Keratinocyte (primary cell): ENCODE measurements at regions not wholly inside any gene's neighbourhood (a gene's known extent, or its start where the extent isn't known, plus 50 kb on each side); places are given as distances from the start of the nearest gene placed in this dataset.

ENCODE experiments used
- DNase-seq: peaks from one replicate; pipeline ENCODE4 v3.0.0-alpha.2; 2011; ENCODE audit warnings: low read depth, missing footprints, low spot score
- FAIRE-seq: peaks from 2 replicates; lab custom pipeline; 2011; peaks lifted over from hg19 to GRCh38; lab: Jason Lieb, UNC
- H2AFZ ChIP-seq: 2 replicates; pipeline ENCODE4 v1.6.0; 2012; ENCODE audit warnings: low read length, control low read depth, inconsistent platforms; ENCODE audit not compliant: control insufficient read depth
- H3K27ac ChIP-seq: 2 replicates; pipeline ENCODE4 v1.5.1; 2011; ENCODE audit warnings: low read length; ENCODE audit not compliant: control insufficient read depth, insufficient read depth
- H3K27me3 ChIP-seq: 3 replicates; pipeline ENCODE4 v1.6.0; 2011; ENCODE audit warnings: low read length; ENCODE audit not compliant: control insufficient read depth, insufficient read depth; ENCODE audit errors: extremely low read depth
- H3K36me3 ChIP-seq, 2 experiments: 2 replicates in 1 of 2; 3 replicates in 1 of 2; pipeline ENCODE4 v1.5.1; 2011; ENCODE audit warnings: low read length in 2 of 2, mild to moderate bottlenecking in 1 of 2; ENCODE audit not compliant: control insufficient read depth in 2 of 2, insufficient read depth in 2 of 2; ENCODE audit errors: extremely low read depth in 1 of 2
- H3K4me1 ChIP-seq: 3 replicates; pipeline ENCODE4 v1.5.1; 2011; ENCODE audit warnings: low read length; ENCODE audit not compliant: control insufficient read depth, insufficient read depth; ENCODE audit errors: extremely low read depth
- H3K4me2 ChIP-seq: 3 replicates; pipeline ENCODE4 v1.6.0; 2011; ENCODE audit warnings: low read depth, low read length; ENCODE audit not compliant: control insufficient read depth, insufficient read depth; ENCODE audit errors: extremely low read depth
- H3K4me3 ChIP-seq, 3 experiments: fragments of 200-600 bp in 1 of 3; sonication (generic) in 1 of 3; 2 replicates in 2 of 3; 3 replicates in 1 of 3; pipeline ENCODE4 v1.5.1; 2011 to 2016; ENCODE audit warnings: low read length in 3 of 3, mild to moderate bottlenecking in 3 of 3, control low read depth in 2 of 3, inconsistent platforms in 1 of 3, low read depth in 1 of 3, mixed read lengths in 1 of 3, mixed run types in 1 of 3, moderate library complexity in 1 of 3; ENCODE audit not compliant: control insufficient read depth in 2 of 3, insufficient read depth in 2 of 3; ENCODE audit errors: extremely low read depth in 1 of 3
- H3K79me2 ChIP-seq: 2 replicates; pipeline ENCODE4 v1.6.0; 2012; ENCODE audit warnings: low read length; ENCODE audit not compliant: control insufficient read depth, insufficient read depth
- H3K9ac ChIP-seq: 3 replicates; pipeline ENCODE4 v1.6.0; 2011; ENCODE audit warnings: low read length; ENCODE audit not compliant: control insufficient read depth, insufficient read depth; ENCODE audit errors: extremely low read depth
- H3K9me1 ChIP-seq: 3 replicates; pipeline ENCODE4 v1.6.0; 2011; ENCODE audit warnings: low read length; ENCODE audit not compliant: control insufficient read depth, insufficient read depth; ENCODE audit errors: extremely low read depth
- H3K9me3 ChIP-seq: 2 replicates; pipeline ENCODE4 v1.5.1; 2012; ENCODE audit warnings: low read depth, low read length; ENCODE audit not compliant: control insufficient read depth
- H4K20me1 ChIP-seq: 3 replicates; pipeline ENCODE4 v1.6.0; 2011; ENCODE audit warnings: low read length; ENCODE audit not compliant: control insufficient read depth, insufficient read depth; ENCODE audit errors: extremely low read depth
- CTCF ChIP-seq, 3 experiments: IDR thresholded peaks in 1 of 3; conservative IDR thresholded peaks in 1 of 3; optimal IDR thresholded peaks in 1 of 3; 2 replicates in 2 of 3; 3 replicates in 1 of 3; pipeline versions ENCODE3 to v1.5.1; 2011; ENCODE audit warnings: low read length in 3 of 3, mild to moderate bottlenecking in 3 of 3, moderate library complexity in 2 of 3, control low read depth in 1 of 3, inconsistent platforms in 1 of 3; ENCODE audit not compliant: insufficient read depth in 2 of 3; ENCODE audit errors: extremely low read depth in 1 of 3
- EZH2 ChIP-seq: IDR thresholded peaks from one replicate; pipeline ENCODE4 v1.6.1; 2012; ENCODE audit warnings: inconsistent platforms, mild to moderate bottlenecking, low read length, moderate library complexity
- dilution Hi-C: fragments of 300-500 bp; cut with MboI; formaldehyde crosslinking; loops from one replicate; pipeline ENCODE4 v1.7.0; 2020; ENCODE audit warnings: low sequenced_read_pairs; ENCODE audit not compliant: extremely low pct_ligation_motif_present

- no peak overlapping the region for H3K27ac ChIP-seq
- H2AFZ ChIP-seq, result no peak overlapping the region
- no peaks in the 10 kb centered on the region for H4K20me1 ChIP-seq
- DNase-seq (no peak), FAIRE-seq (no peak)
- no peaks in the 10 kb centered on the region for H3K4me1 ChIP-seq
- no peaks in the 10 kb centered on the region for H3K9me3 ChIP-seq
- no peaks in the 10 kb centered on the region for H3K9me1 ChIP-seq
- H3K36me3 ChIP-seq, result no peaks in the 10 kb centered on the region
- no peaks in the 10 kb centered on the region for H3K79me2 ChIP-seq
- H3K27me3 ChIP-seq, result no peaks in the 10 kb centered on the region
- H3K9ac ChIP-seq, result no peak overlapping the region
- dilution Hi-C loops, result no loop called here
- TF ChIP-seq CTCF (optimal IDR thresholded peaks at IDR 0.05 in 1 of 3, IDR thresholded peaks at IDR 0.05 in 1 of 3, conservative IDR thresholded peaks at IDR 0.05 in 1 of 3; ENCODE audit: extremely low read depth in 1 of 3, insufficient read depth in 2 of 3, low read length in 3 of 3) (no peak), EZH2 (no peak)
- no peak overlapping the region for H3K4me2 ChIP-seq
- H3K4me3 ChIP-seq, result no peak overlapping the region
These were observed 531.8 kb upstream of the CDH5 start for GRCh38 chr16:65834688-65835087.

DNA sequence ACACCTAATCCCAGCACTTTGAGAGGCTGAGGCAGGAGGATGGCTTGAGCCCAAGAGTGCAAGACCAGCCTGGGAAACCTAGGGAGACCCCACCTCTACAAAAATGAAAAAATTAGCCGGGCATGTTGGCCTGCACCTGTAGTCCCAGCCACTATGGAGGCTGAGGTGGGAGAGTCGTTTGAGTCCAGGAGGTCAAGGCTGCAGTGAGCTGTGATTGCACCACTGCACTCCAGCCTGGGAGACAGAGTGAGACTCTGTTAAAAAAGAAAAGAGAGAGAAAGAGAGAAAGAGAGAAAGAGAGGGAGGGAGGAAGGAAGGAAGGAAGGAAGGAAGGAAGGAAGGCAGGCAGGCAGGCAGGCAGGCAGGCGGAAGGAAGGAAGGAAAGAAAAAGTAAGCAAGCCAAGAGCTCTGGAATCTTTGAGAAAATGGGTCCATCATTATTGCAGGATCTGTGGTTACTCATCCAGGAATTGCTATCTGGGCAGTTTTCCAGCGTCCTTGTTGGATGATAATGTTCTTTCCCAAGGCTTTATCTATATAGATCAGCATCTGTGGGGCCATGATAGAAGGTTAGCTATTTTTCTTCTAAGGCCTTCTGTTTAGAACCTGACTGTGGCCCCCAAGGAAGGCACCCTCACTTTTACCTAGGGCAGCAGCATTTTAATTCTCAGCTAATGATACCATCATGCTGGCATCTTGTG lies 533.2 kb upstream of the CDH5 start:
- Histone ChIP-seq H3K27ac (no peak overlapping the region), H3K4me2 (no peak overlapping the region), H3K9me1 (no peaks in the 10 kb centered on the region), H3K9ac (no peak overlapping the region), H3K4me3 (no peak overlapping the region), H3K79me2 (no peaks in the 10 kb centered on the region), H3K4me1 (no peaks in the 10 kb centered on the region), H2AFZ (no peak overlapping the region), H3K36me3 (no peaks in the 10 kb centered on the region), H3K9me3 (no peaks in the 10 kb centered on the region), H4K20me1 (no peaks in the 10 kb centered on the region), H3K27me3 (no peaks in the 10 kb centered on the region)
- dilution Hi-C loops, result no loop called here
- FAIRE-seq (peak; percentile 17), DNase-seq (peak; percentile 13)
- no peak for TF ChIP-seq EZH2

GRCh38 chr16:65832679-65833078 lies 533.8 kb upstream of the CDH5 start:
- TF ChIP-seq EZH2 (no peak), CTCF (optimal IDR thresholded peaks at IDR 0.05 in 1 of 3, IDR thresholded peaks at IDR 0.05 in 1 of 3, conservative IDR thresholded peaks at IDR 0.05 in 1 of 3; ENCODE audit: extremely low read depth in 1 of 3, insufficient read depth in 2 of 3, low read length in 3 of 3) (no peak)
- H2AFZ ChIP-seq, result no peak overlapping the region
- H3K4me3 ChIP-seq, result no peak overlapping the region
- H3K9me1 ChIP-seq, result no peaks in the 10 kb centered on the region
- dilution Hi-C loops, result no loop called here
- no peak overlapping the region for H3K27ac ChIP-seq
- no peaks in the 10 kb centered on the region for H3K36me3 ChIP-seq
- H3K27me3 ChIP-seq, result no peaks in the 10 kb centered on the region
- no peaks in the 10 kb centered on the region for H3K9me3 ChIP-seq
- DNase-seq (no peak), FAIRE-seq (no peak)
- no peaks in the 10 kb centered on the region for H3K79me2 ChIP-seq
- no peaks in the 10 kb centered on the region for H4K20me1 ChIP-seq
- H3K9ac ChIP-seq, result no peak overlapping the region
- H3K4me2 ChIP-seq, result no peak overlapping the region
- H3K4me1 ChIP-seq, result no peaks in the 10 kb centered on the region
